Liver (tissue), 8 donors: ENCODE measurements at regions not wholly inside any gene's neighbourhood (a gene's known extent, or its start where the extent isn't known, plus 50 kb on each side); places are given as distances from the start of the nearest gene placed in this dataset.

Source experiments
- DNase-seq: peaks from one replicate; pipeline ENCODE4 v3.0.0-alpha.2; 2017; ENCODE audit warnings: low spot score
- H3K27ac ChIP-seq, 2 donors: one replicate each; pipeline ENCODE4 v1.7.0; 2013; ENCODE audit warnings: inconsistent platforms in 2 of 2, low read length in 2 of 2, control low read depth in 1 of 2, low read depth in 1 of 2, mild to moderate bottlenecking in 1 of 2
- H3K27me3 ChIP-seq, 4 donors: one replicate each; pipeline versions ENCODE4 v1.6.1 to v1.7.0; 2013; ENCODE audit warnings: low read length in 3 of 4, inconsistent platforms in 1 of 4, mild to moderate bottlenecking in 1 of 4, moderate library complexity in 1 of 4; ENCODE audit not compliant: control insufficient read depth in 4 of 4, insufficient read depth in 4 of 4
- H3K36me3 ChIP-seq, 4 donors: one replicate each; pipeline versions ENCODE4 v1.6.1 to v1.7.0; 2013; ENCODE audit warnings: low read length in 3 of 4, mild to moderate bottlenecking in 3 of 4, low read depth in 1 of 4, moderate library complexity in 1 of 4; ENCODE audit not compliant: control insufficient read depth in 4 of 4, insufficient read depth in 3 of 4
- H3K4me1 ChIP-seq, 4 donors: one replicate each; pipeline versions ENCODE4 v1.6.1 to v1.7.0; 2013; ENCODE audit warnings: low read length in 3 of 4, mild to moderate bottlenecking in 3 of 4, moderate library complexity in 1 of 4; ENCODE audit not compliant: control insufficient read depth in 4 of 4, insufficient read depth in 4 of 4
- H3K4me3 ChIP-seq, 3 donors: one replicate each; pipeline versions ENCODE4 v1.6.1 to v1.7.0; 2013; ENCODE audit warnings: low read length in 3 of 3, control low read depth in 1 of 3, low read depth in 1 of 3, mild to moderate bottlenecking in 1 of 3
- H3K9ac ChIP-seq, 2 donors: one replicate each; pipeline ENCODE4 v1.7.0; 2013; ENCODE audit warnings: low read length in 2 of 2, mild to moderate bottlenecking in 2 of 2, moderate library complexity in 2 of 2, control low read depth in 1 of 2, low read depth in 1 of 2
- H3K9me3 ChIP-seq, 4 donors: one replicate each; pipeline versions ENCODE4 v1.6.1 to v1.7.0; 2013; ENCODE audit warnings: low read length in 3 of 4; ENCODE audit not compliant: control insufficient read depth in 4 of 4
- ATF3 ChIP-seq: IDR thresholded peaks from 2 replicates; pipeline ENCODE4 v1.6.1; 2016; ENCODE audit warnings: antibody characterized with exemption
- CTCF ChIP-seq: fragments of 150-350 bp; IDR thresholded peaks from 2 replicates; pipeline ENCODE4 v1.5.1; 2017; ENCODE audit warnings: improper control_type of control experiment, low read depth, low read length; ENCODE audit not compliant: missing input control
- EGR1 ChIP-seq, 2 donors: IDR thresholded peaks; 2 replicates each; pipeline ENCODE4 v1.6.1; 2016 to 2018; ENCODE audit warnings: antibody characterized with exemption in 2 of 2, low read depth in 2 of 2
- FOXA2 ChIP-seq: IDR thresholded peaks from 2 replicates; pipeline ENCODE4 v1.6.1; 2016; ENCODE audit warnings: antibody characterized with exemption
- GABPA ChIP-seq, 2 donors: IDR thresholded peaks in 1 of 2; conservative IDR thresholded peaks in 1 of 2; 2 replicates each; pipeline ENCODE4 v1.6.1; 2016; ENCODE audit warnings: antibody characterized with exemption in 2 of 2, mild to moderate bottlenecking in 1 of 2, moderate library complexity in 1 of 2
- HNF4A ChIP-seq, 2 donors: conservative IDR thresholded peaks; 2 replicates each; pipeline ENCODE4 v1.6.1; 2016; ENCODE audit warnings: antibody characterized with exemption in 2 of 2, mild to moderate bottlenecking in 2 of 2
- HNF4G ChIP-seq: IDR thresholded peaks from 2 replicates; pipeline ENCODE4 v1.6.1; 2016; ENCODE audit warnings: antibody characterized with exemption
- JUND ChIP-seq, 2 donors: IDR thresholded peaks; 2 replicates each; pipeline ENCODE4 v1.6.1; 2016; ENCODE audit warnings: antibody characterized with exemption in 2 of 2
- MAX ChIP-seq: IDR thresholded peaks from 2 replicates; pipeline ENCODE4 v1.6.1; 2016; ENCODE audit warnings: antibody characterized with exemption
- NR2F2 ChIP-seq: IDR thresholded peaks from 2 replicates; pipeline ENCODE4 v1.6.1; 2016; ENCODE audit warnings: antibody characterized with exemption
- RXRA ChIP-seq, 2 donors: IDR thresholded peaks; 2 replicates each; pipeline ENCODE4 v1.6.1; 2017 to 2018; ENCODE audit warnings: antibody characterized with exemption in 2 of 2, mild to moderate bottlenecking in 1 of 2
- SP1 ChIP-seq: IDR thresholded peaks from 2 replicates; pipeline ENCODE4 v1.6.1; 2018; ENCODE audit warnings: antibody characterized with exemption, mild to moderate bottlenecking
- TAF1 ChIP-seq: conservative IDR thresholded peaks from 2 replicates; pipeline ENCODE4 v1.6.1; 2016; ENCODE audit warnings: antibody characterized with exemption, mild to moderate bottlenecking
- YY1 ChIP-seq: IDR thresholded peaks from 2 replicates; pipeline ENCODE4 v1.6.1; 2016; ENCODE audit warnings: antibody characterized with exemption, mild to moderate bottlenecking
- ZBTB33 ChIP-seq: IDR thresholded peaks from 2 replicates; pipeline ENCODE4 v1.6.1; 2016; ENCODE audit warnings: antibody characterized with exemption
- WGBS: extraction: QIAGEN DNeasy Blood & Tissue Kit; methylation state at CpG from one replicate; pipeline ENCODE4 v1.1.7; 2013; 5-methylcytosine and 5-hydroxymethylcytosine counted together
- donor health status: healthy.
- donor health status: healthy.
- donor health status: healthy.
- donor health status: healthy.
- donor health status: healthy.

- Histone ChIP-seq H3K27me3 (no peaks in the 10 kb centered on the region), H3K36me3 (no peaks in the 10 kb centered on the region), H3K4me1 (no peaks in the 10 kb centered on the region), H3K27ac (no peak overlapping the region), H3K4me3 (no peak overlapping the region), H3K9ac (no peak overlapping the region), H3K9me3 (no peaks in the 10 kb centered on the region)
- TF ChIP-seq RXRA (IDR thresholded peaks at IDR 0.05), result no peak
- TF ChIP-seq YY1, result no peak
- no peak for TF ChIP-seq SP1
- TF ChIP-seq MAX, result no peak
- TF ChIP-seq ZBTB33, result no peak
- no peak for TF ChIP-seq EGR1 (IDR thresholded peaks at IDR 0.05; ENCODE audit: low read depth in 2 of 2)
- TF ChIP-seq NR2F2, result no peak
- TF ChIP-seq HNF4A (conservative IDR thresholded peaks at IDR 0.05), result no peak
- no peak for TF ChIP-seq GABPA (IDR thresholded peaks at IDR 0.05 in 1 of 2, conservative IDR thresholded peaks at IDR 0.05 in 1 of 2)
- no peak for TF ChIP-seq TAF1
- TF ChIP-seq HNF4G, result no peak
- TF ChIP-seq CTCF, result no peak
- no peak for TF ChIP-seq FOXA2
- TF ChIP-seq ATF3, result no peak
- no peak for TF ChIP-seq JUND (IDR thresholded peaks at IDR 0.05)
- WGBS, result 90% methylated on average over 6 of the region's 6 CpGs
- no peak for DNase-seq
Observed at GRCh38 chr4:152021788-152022438, 261.1 kb upstream of the GATB start.

GRCh38 chr4:152020073-152020472 is 259.3 kb upstream of the GATB start:
- Histone ChIP-seq H3K27ac (no peak overlapping the region), H3K4me1 (no peaks in the 10 kb centered on the region), H3K9me3 (no peaks in the 10 kb centered on the region), H3K27me3 (no peaks in the 10 kb centered on the region), H3K36me3 (no peaks in the 10 kb centered on the region), H3K9ac (no peak overlapping the region), H3K4me3 (no peak overlapping the region)
- 82% methylated on average over 5 of the region's 5 CpGs for WGBS
- DNase-seq, result no peak
- TF ChIP-seq EGR1 (IDR thresholded peaks at IDR 0.05; ENCODE audit: low read depth in 2 of 2) (no peak), SP1 (no peak), MAX (no peak), YY1 (no peak), HNF4G (no peak), ATF3 (no peak)
